ENCODE measurements at regions not wholly inside any gene's neighbourhood (a gene's known extent, or its start where the extent isn't known, plus 50 kb on each side); places are given as distances from the start of the nearest gene placed in this dataset.
A peak's percentile ranks its signal among the peaks of the same experiment; 100 is the strongest.

DNA sequence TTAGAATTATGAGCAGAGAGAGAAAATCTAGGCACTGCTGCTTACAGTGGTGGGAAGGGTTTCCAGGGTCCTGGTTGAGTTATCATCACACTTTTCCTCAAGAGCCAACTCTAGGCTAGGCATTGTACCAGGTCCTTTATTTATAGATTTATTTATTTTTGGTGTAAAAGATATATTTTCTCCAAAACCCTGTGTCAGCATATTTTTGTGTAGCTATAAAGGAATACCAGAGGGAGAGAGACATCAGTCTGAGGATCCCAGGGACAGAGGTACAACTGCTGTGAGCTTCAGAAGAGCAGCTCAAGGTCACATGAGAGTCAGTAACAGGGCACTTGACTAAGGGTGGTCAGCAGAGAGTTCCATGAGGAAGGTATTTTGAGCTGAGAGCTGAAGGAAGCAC, 159.7 kb downstream of the SLC35B3 start:
- DNase-seq = no peak

DNA sequence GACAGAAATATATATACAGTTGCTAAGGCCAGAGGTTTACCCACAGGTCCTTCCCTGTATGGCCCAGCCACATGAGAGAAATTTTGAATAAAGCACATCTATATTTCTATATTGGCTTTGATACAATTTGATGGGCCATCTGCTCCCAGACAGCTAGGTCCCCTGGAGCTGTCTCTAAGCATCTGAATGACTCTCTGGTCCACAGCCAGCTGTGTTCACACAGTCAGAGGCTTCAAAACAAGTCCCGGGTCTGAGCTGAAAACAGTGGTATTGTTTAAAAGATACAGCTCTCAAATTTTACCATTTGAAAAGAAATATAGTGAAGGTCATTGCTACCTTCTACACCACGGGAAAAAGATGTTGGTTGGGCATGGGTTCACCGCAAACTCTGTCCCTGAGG, 161.1 kb downstream of the SLC35B3 start:
- no peak for DNase-seq

DNA sequence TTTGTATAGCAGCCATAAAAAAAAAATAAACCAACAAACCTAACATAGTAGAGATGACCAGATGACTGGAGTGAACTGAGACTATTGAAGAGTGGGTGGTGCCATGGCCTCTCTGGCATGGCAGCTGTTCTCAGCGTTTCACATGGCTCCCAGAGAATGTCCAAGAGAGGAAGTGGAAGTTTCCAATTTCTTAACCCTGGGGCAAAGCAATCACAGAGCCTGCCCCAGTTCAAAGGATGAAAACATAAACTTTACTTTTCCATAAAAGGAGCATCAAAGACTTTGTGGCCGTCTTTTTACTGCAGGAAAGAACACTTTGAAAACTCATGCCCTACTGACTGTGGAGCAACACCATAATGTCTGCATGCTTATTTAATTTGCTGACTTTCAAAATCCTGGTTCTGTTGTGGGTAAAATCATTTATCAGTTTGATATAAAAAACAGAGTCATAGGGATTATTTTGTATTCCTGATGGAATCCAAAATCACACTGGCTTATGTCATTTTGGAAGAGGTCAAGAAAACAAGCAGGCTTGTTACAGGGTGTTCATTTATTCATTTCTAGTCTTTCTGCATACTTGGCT, 165.4 kb downstream of the SLC35B3 start:
- no peak for DNase-seq

DNA sequence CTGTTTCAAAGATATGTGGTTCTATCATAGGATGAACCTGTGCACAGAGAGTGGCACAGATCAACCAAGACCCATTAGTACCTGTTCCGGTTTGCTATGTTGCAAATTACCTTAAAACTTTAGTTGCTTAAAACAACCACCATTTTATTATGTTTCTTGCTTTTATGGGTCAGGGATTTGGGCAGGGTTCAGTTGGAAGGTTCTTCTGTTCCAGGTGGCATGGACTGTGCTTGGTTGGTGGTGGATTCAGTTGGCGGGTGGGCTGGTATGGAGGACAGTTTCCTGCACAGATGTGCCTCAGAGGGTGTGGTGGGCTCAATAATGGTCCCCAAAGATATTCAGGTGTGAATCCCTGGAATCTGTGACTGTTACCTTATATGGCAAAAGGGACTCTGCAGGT, 166.3 kb downstream of the SLC35B3 start:
- no peak for DNase-seq

DNA sequence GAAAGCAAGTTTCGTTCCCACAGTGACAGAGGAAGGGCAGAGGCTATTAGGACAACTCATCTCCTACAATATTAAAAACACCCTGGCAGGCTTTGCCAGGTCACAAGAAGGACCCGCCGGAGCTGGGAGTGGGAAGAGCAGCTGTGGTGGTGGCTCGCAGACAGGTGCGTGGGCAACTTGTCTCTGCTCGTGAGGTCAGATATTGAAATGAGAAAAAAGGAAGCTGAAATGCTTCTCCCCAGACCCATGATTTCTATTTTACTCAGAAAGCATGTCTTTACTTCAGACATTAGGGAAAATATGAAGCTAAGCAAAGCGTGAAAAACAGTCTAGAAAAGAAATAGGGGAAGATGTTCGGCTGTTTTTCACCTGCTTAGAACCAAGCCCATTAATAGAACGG, 166.3 kb upstream of the EEF1E1 start:
- no peak for DNase-seq

DNA sequence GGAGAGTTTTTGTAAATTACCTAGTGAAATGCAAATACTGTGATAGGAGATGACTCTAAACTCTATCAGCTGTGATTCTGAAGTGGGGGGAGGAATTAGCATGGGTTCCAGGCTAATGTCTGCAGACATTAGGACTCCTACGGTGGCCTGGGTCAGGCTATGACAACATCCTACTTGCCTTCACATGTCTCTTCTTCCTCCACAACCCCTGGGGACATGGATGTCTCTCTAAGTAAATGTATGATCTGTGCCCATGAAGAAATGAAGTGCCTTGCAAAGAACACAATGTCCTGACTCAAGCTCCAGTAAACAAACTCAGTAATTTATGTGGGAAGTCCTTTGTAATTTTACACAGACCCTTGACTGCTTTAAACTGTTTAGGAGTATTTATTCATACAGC, 165.8 kb upstream of the EEF1E1 start:
- DNase-seq = no peak

DNA sequence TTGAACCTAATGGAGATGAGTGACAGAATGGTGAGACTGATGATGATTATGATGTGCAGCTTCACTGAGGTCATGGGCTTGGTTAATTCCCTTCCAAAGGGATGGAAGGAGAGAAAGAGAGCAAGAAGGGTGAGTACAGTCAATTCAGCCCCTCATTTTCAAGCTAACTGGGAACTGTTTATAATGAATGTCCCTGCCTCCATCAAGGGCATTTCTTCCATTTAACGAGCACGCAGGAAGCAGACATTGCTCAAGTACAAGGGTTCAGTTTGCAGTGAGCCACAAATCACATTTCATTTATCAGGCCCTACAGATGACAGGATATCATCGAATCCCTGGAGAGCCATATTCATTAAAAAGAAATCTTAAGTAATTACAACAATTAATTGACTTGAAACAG, 158.3 kb upstream of the EEF1E1 start:
- DNase-seq = no peak

DNA sequence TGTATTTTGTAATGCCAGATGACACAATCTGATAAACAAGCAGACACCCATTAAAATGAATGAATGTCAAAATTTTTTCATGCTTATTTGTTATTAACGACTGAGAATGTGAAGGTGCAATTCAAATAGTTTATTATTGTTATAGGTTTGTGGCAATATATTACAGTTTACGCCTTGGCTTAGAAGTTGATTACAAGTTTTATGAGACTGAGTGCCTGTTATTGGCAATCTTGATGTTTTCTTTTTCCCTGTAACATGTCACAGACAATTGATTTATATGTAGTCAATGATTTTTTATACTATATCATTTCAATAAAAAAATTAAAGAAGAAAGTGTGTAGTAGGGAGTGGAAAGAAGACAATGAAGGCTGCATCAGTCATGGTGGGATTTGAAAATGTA, 144.1 kb upstream of the EEF1E1 start:
- DNase-seq = no peak

DNA sequence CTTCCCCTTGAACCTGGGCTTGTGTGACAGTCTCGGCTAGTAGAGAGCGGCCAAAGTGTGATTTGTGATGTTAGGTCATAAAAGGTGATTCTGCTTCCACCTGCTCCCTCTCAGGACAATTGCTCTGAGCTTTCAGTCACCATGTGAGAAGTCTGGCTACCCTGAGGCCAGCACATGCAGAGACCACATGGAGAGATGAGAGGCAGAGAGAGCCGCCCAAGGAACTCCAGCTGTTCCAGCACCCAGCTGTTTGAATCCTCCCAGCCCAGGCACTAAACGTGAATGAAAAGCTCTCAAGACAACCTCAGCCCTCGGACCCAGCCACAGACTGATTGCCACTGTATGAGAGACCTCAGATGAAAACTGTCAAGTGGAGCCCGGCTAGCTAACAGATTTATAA, 143.4 kb upstream of the EEF1E1 start:
- peak; percentile 38 for DNase-seq

DNA sequence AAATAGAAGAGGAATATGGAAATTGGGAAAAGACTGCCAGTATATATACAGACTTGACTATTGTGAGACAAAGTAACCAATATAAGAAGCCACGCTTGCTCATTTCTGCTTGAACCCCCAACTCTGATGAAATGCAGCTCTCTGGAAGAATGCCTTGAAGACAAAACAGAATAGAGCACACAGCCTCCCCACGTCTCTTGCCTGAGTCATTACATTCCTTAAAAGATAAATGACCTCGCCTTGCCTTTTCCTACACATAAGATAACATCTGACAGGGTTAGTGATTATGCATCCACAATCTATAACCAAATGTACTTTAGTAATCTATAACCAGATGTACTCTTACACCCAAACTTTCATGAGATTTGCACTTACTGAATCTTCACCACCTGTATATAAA, 141.1 kb upstream of the EEF1E1 start:
- DNase-seq = no peak

DNA sequence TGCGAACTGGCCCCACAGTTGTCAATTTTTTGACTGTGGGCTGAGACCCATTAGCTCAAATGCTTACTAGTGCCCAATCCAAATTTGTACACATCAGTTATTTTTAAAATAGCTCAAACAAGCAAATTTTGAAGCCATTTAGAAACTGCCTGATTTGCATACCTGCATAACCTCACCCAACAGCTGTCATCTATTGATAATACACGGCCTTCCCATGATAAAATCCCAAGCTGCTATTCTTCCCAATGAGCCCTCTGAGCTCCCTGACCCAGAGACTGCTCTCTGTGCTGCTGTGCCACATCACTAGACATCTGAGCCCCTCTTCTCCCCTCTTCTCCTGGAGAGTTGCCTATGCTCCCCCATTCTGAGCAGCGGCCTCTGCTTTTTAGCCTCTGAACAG, 140.5 kb upstream of the EEF1E1 start:
- DNase-seq = no peak

DNA sequence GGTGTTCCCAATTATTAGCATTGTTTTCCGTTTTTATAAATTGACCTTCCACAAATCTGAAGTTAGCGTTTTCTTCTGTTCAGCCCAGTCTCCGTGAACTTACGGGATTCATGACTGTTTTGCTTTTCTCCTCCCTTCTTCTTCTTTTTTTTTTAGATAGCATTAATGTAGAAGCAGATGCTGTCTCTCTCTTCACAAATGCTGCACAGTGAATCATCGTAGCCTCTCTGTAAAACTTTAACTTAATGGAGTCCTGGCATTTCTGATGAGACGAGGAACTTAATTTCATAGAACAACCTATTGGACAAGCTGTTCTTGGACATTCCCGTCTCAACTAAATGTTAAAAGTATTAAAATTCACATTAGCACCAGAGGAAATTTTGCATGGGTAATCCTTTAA, 138.0 kb upstream of the EEF1E1 start:
- no peak for DNase-seq

DNA sequence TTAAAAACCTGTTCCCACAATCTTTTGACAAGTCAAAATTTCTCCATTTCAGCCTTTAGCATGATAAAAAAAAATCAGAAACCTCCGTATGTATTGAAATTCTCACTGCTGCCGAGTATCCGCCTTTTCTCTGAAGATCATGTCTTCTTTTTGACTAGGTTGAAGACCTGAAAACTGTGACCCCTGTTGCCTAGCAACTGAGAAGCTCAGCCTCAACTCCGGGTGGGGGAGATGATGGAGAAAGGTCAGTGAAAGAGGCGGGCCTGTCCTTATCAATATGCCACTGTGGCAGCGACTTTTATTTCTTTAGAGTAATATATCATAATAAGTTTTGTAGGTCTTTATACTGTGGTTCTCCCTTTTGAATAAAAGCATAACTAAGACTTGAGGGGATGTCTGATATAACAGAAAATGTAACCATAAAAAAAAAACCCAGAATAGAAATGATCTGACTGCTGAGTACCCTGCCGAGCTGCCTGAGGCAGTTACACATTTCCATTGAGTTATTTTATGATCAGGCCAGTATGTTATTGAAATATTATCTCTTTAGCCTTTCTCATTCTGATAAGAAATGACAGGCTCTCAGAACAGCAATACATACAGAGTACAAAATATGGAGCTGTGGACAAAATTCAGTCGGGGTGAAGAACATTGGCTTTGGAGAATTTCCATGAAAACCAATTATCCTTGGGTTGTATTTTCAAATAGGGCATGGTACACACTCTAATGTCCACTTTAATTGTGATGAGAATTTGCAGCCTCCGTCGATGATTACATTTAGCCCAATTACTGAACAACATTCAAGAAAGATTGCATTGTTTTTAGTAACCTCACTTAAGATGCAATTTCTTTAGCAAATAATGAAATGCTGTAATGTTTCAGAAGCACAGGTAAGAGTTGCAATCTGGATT, 136.7 kb upstream of the EEF1E1 start:
- DNase-seq = no peak

DNA sequence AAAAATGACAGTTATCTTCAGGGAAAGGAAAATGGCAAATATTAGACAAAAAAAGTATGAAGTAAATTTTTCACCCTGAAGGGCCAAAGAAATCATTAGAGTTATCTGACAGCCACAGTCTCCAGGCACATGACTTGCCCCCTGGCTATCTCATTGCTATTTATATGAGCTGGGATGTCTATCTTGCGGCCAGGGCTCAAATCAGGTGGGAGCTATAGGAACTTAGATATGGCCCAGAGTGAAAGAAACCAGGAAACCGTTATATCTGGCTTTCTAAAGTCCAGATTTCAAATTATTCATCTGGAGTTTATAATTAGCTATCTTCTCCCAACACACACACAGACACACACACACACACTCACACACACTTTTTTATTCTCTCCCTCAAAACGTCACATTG, 135.3 kb upstream of the EEF1E1 start:
- no peak for DNase-seq

DNA sequence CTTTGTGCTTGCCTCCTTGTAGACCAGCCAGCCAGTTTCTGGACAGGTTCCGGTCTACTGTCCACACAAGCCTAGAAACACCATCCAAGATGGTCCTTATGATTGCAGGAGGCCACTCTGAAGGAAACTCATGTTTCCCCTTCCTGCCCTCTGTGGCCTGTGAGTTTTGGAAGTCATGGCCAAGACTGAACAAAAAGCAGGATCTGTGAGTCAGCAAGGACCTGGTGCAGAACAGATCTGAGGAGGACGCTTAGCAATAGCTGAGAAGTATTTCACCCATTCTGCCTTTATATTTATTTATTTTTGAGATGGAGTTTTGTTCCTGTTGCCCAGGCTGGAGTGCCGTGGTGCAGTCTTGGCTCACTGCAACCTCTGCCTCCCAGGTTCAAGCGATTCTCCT, 134.6 kb upstream of the EEF1E1 start:
- DNase-seq = no peak

DNA sequence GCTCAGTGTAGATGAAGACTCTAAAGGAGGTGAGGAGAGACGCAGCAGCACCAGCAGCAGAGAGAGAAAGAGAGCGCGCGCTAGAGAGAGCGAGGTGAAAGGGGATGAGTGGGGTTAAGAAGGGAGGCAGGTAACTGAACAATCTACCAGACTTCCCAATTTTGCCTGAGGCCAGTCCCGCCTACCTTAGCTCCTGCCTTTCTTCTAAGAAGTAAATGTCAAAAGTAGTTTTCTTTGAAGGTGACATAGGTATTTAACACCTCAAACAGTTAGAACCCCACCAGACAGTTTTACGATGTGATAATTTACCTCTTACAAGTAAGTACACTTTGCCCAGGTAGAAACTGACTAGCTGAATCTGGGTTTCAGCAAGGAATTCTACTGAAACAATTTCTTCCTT, 132.0 kb upstream of the EEF1E1 start:
- DNase-seq = peak; percentile 39

DNA sequence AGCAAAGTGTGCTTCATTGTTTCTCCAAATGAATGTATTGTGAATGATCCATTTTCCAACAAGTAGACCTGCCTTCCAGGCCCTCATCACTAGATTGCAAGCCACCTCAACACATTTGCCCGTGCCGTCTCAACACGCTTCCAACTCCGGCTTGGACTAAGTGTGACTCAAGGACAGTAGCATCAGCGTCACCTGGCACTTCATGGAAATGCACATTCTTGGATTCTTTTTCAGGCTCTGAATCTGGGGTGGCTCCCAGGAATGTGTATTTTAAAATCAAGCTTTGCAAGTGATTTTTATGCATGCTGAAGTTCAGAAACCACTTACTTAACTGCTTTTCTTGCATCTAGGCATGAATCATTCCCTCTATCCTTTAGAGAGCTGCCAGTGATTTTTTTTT, 129.6 kb upstream of the EEF1E1 start:
- DNase-seq = no peak

DNA sequence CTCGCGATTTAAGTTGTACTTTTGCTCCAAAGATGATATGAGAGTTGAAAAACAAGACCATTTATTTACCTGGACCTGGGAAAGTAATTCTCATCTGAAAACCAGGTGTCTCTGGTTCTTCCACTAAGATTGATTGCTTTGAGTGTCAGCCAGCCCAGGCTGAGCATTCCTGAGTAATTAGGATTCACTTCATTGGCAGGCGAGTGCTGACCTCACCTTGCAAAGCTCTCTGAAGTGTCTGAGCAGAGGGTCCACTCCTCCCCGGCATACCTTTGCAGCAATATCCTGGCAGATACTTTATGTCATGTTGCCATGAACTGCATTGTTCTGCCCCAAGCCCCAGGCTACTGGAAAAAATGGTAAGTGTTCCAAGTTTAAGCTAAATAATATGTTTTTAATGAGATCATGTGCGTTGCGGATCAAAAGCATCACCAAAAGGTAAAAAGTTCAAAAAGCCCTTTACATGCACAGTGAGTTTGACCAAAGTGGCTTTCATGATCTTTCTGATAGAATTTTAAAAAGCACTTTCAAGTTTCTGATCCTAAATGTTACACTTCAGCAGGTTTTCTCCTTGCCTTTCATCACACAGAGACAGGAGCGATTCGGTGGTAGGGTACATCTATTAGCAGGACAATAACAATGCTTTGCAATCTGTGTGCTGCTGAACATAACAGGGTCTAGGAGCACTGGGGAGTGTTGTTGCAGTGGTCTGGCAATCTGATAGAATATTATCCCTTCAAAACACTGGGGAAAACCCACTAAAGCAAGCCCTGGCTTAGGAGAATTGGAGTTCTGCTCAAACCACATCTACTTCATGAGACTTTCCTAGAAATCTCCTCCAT, 127.8 kb upstream of the EEF1E1 start:
- DNase-seq = peak; percentile 64

DNA sequence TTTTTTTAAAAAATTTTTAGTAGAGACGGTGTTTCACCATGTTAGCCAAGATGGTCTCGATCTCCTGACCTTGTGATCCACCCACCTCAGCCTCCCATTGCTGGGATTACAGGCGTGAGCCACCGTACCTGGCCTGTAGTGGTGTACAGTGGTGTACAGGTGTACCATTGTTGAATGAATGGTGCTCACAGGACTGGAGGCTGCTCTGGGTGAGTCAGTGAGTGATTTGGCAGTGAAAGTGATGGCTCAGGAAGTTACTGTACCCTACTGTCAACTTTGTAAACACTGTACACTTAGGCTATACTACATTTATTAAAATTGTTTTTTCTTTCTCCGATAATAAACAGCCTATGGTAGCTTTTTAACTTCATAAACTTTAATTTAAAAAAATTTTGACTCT, 122.8 kb upstream of the EEF1E1 start:
- no peak for DNase-seq

DNA sequence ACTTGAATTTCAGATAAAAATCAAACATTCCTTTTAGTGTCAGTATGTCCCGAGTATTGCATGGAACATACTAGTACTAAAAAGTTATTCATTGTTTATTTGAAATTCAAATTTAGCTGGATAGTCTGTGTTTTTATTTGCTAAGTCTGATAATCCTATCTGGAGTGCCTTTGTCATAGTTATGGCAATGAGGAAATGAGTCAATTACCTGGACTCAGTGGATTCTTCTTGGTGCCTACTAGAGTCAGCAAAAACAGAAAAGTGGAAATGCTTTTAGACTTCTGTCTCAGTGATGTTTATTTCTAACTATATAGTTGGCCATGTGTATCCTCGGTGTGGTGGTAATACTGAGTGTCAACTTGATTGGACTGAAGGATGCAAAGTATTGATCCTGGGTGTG, 121.3 kb upstream of the EEF1E1 start:
- DNase-seq = no peak

DNA sequence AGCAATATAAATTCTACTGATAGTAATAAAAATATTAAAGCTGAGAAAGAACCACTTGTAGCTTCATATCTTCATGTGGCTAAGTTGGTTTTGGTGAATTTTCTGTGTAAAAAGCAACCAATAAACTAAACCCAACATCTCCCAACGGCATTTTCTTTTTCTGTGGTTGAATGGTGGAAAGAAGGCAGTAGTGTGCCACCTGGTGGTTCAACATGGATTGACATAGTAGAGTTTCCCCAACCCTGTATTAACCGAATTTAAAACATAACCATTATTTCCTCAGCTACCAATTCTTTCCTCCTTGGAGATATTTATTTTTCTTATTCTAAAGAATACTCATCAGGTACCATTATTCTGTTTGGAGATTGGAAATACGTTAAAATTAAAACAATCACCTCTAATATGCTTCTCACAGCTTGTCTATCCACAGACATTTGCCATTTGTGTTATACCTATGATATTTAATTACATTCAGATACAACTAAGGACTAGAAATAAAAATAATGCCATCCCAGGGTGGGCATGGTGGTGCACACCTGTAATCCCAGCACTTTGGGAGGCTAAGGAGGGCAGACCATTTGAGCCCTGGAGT, 117.1 kb upstream of the EEF1E1 start:
- DNase-seq = peak; percentile 49

DNA sequence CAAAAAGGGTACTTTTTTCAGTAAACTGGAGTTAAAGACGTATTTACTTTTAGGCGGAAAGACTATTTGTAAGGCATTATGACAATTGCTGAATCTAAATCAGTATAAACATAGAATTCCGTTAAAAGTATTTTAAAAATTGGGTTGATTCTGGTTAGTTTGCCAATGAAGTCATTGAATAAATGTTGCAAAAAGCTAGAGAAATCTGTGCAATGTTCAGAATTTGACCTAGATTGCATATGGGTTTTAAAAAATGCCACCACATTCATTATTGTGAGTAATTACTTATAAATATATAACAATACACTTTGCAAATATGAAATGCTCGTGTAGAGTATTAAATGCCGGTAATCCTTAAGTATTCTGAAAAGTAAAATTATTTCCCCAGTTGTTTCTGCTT, 116.5 kb upstream of the EEF1E1 start:
- DNase-seq = no peak

DNA sequence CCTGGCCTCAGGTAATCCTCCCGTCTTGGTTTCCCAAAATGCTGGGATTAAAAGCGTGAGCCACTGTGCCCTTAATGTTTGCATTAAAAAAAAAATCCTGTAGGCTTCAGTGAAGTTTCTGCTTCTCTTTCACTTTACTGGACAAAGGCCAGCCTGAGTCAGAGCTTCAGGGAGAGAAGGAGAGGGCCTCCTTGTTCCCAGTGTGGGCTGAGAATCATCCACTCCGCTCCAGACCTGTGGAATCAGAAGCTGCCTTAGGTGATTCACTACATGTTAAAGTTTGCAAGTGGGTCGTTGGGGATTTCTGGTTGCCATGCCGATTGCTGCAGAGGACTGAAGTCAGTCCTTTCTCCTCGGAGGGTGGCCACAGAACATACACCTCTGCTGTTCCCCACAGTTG, 113.3 kb upstream of the EEF1E1 start:
- no peak for DNase-seq

All from renal pelvis (tissue), 1 donor.